Vagina (tissue), 2 donors: ENCODE measurements at regions not wholly inside any gene's neighbourhood (a gene's known extent, or its start where the extent isn't known, plus 50 kb on each side); places are given as distances from the start of the nearest gene placed in this dataset.

ENCODE experiments used
- DNase-seq, 2 donors: peaks; one replicate each; pipeline ENCODE4 v3.0.0-alpha.2; 2017; ENCODE audit errors: extremely low spot score in 2 of 2
- H3K27ac ChIP-seq: fragments of 200-600 bp; sonication (generic); one replicate; pipeline ENCODE4 v1.5.1; 2019
- H3K27me3 ChIP-seq: fragments of 200-600 bp; sonication (generic); one replicate; pipeline ENCODE4 v1.5.1; 2019
- H3K36me3 ChIP-seq, 2 donors: fragments of 200-600 bp; sonication (generic); one replicate each; pipeline ENCODE4 v1.5.1; 2017 to 2019
- H3K4me1 ChIP-seq: fragments of 200-600 bp; sonication (generic); one replicate; pipeline ENCODE4 v1.5.1; 2019
- H3K4me3 ChIP-seq, 2 donors: fragments of 200-600 bp; sonication (generic); 1 replicate in 1 of 2; 2 replicates in 1 of 2; pipeline ENCODE4 v1.5.1; 2016 to 2019
- H3K9me3 ChIP-seq: fragments of 200-600 bp; sonication (generic); one replicate; pipeline ENCODE4 v1.5.1; 2019
- POLR2A ChIP-seq, 2 donors: fragments of 450-650 bp; IDR thresholded peaks; one replicate each; pipeline ENCODE4 v1.6.1; 2017; ENCODE audit warnings: antibody characterized with exemption in 2 of 2, mild to moderate bottlenecking in 2 of 2, moderate library complexity in 2 of 2
- POLR2AphosphoS5 ChIP-seq, 2 donors: sonication (generic); formaldehyde crosslinking; IDR thresholded peaks; one replicate each; pipeline ENCODE4 v1.9.0; 2017; ENCODE audit warnings: antibody characterized with exemption in 2 of 2, mild to moderate bottlenecking in 2 of 2, low read depth in 1 of 2; ENCODE audit not compliant: insufficient read depth in 1 of 2
- intact Hi-C: fragments of 100-400 bp; cut with DNase I; formaldehyde crosslinking; loops from one replicate; pipeline ENCODE4 v1.15.1; 2023
- TF ChIP-seq, protein P1 (sequence below), 3 experiments: fragments of 450-650 bp in 2 of 3; fragments of 200-600 bp in 1 of 3; sonication (generic) in 1 of 3; IDR thresholded peaks; one replicate each; pipeline ENCODE4 v1.5.1; 2017 to 2019; ENCODE audit warnings: antibody characterized with exemption in 3 of 3, mild to moderate bottlenecking in 2 of 3, moderate library complexity in 2 of 3

DNA sequence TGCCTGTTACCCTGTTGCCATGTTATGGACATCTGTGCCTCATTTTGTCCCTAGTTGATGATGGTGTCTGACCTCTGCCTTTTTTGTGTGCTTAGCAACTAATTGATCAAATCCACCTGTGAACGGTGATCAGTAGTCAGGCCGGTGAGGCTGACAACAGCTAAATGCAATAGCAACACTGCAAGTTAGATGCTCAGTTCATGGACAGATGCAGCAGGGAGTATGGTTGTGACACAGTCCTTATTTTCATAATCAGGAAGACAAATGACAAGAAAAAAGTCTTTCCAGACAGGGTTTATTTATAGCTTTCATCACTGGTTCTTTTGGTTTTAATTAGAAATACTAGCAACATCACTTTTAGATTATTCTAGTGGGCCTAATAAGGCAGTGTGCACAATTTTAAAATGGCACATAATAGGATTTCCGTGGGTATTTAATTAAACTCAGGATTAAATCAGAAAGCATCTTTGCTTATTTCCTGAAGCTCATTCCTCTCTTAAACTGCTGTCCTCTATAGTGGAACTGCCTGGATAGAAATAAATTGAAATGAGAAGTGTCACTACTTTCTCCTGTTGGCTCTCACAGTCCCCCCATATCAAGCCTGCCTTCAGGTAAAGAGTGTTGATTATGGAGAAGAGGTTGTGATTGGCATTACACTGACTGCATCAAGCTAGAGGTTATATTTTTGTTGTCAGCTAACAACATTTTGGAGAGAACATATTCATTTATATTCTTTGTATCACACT, 281.1 kb upstream of the NAV3 start:
- Histone ChIP-seq H3K4me3 (no peak overlapping the region), H3K27me3 (no peaks in the 10 kb centered on the region), H3K9me3 (no peaks in the 10 kb centered on the region), H3K36me3 (no peaks in the 10 kb centered on the region), H3K27ac (no peak overlapping the region), H3K4me1 (no peaks in the 10 kb centered on the region)
- no peak for TF ChIP-seq POLR2AphosphoS5 (IDR thresholded peaks at IDR 0.05; ENCODE audit: insufficient read depth in 1 of 2, low read depth in 1 of 2)
- TF ChIP-seq, protein P1, sequence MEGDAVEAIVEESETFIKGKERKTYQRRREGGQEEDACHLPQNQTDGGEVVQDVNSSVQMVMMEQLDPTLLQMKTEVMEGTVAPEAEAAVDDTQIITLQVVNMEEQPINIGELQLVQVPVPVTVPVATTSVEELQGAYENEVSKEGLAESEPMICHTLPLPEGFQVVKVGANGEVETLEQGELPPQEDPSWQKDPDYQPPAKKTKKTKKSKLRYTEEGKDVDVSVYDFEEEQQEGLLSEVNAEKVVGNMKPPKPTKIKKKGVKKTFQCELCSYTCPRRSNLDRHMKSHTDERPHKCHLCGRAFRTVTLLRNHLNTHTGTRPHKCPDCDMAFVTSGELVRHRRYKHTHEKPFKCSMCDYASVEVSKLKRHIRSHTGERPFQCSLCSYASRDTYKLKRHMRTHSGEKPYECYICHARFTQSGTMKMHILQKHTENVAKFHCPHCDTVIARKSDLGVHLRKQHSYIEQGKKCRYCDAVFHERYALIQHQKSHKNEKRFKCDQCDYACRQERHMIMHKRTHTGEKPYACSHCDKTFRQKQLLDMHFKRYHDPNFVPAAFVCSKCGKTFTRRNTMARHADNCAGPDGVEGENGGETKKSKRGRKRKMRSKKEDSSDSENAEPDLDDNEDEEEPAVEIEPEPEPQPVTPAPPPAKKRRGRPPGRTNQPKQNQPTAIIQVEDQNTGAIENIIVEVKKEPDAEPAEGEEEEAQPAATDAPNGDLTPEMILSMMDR (IDR thresholded peaks at IDR 0.05) = no peak
- TF ChIP-seq POLR2A (IDR thresholded peaks at IDR 0.05) = no peak
- intact Hi-C loops = no loop called here
- DNase-seq = no peak

GRCh38 chr12:77548797-77549196, 281.9 kb upstream of the NAV3 start:
- TF ChIP-seq POLR2AphosphoS5 (IDR thresholded peaks at IDR 0.05; ENCODE audit: insufficient read depth in 1 of 2, low read depth in 1 of 2) (no peak), POLR2A (IDR thresholded peaks at IDR 0.05) (no peak)
- TF ChIP-seq, protein P1 (IDR thresholded peaks at IDR 0.05) = no peak
- Histone ChIP-seq H3K27me3 (no peaks in the 10 kb centered on the region), H3K36me3 (no peaks in the 10 kb centered on the region), H3K4me1 (no peaks in the 10 kb centered on the region), H3K9me3 (no peaks in the 10 kb centered on the region), H3K4me3 (no peak overlapping the region), H3K27ac (no peak overlapping the region)
- intact Hi-C loops = no loop called here
- DNase-seq = no peak

- intact Hi-C loops = no loop called here
- no peaks in the 10 kb centered on the region for H3K9me3 ChIP-seq
- TF ChIP-seq, protein P1 (IDR thresholded peaks at IDR 0.05) = no peak
- no peak for TF ChIP-seq POLR2AphosphoS5 (IDR thresholded peaks at IDR 0.05; ENCODE audit: insufficient read depth in 1 of 2, low read depth in 1 of 2)
- no peak for TF ChIP-seq POLR2A (IDR thresholded peaks at IDR 0.05)
- no peaks in the 10 kb centered on the region for H3K27me3 ChIP-seq
- no peak for DNase-seq
- H3K36me3 ChIP-seq = no peaks in the 10 kb centered on the region
- no peaks in the 10 kb centered on the region for H3K4me1 ChIP-seq
- no peak overlapping the region for H3K4me3 ChIP-seq
- H3K27ac ChIP-seq = no peak overlapping the region
Measured at GRCh38 chr12:77540097-77540496, 290.6 kb upstream of the NAV3 start.

GRCh38 chr12:77537663-77538062, 293.0 kb upstream of the NAV3 start:
- no peak overlapping the region for H3K4me3 ChIP-seq
- no peak for DNase-seq
- no peaks in the 10 kb centered on the region for H3K27me3 ChIP-seq
- intact Hi-C loops = no loop called here
- H3K36me3 ChIP-seq = no peaks in the 10 kb centered on the region
- H3K9me3 ChIP-seq = no peaks in the 10 kb centered on the region
- TF ChIP-seq, protein P1 (IDR thresholded peaks at IDR 0.05) = no peak
- no peak for TF ChIP-seq POLR2A (IDR thresholded peaks at IDR 0.05)
- no peak for TF ChIP-seq POLR2AphosphoS5 (IDR thresholded peaks at IDR 0.05; ENCODE audit: insufficient read depth in 1 of 2, low read depth in 1 of 2)
- no peak overlapping the region for H3K27ac ChIP-seq
- H3K4me1 ChIP-seq = no peaks in the 10 kb centered on the region

- no peak for DNase-seq
- H3K36me3 ChIP-seq = no peaks in the 10 kb centered on the region
- H3K27ac ChIP-seq = no peak overlapping the region
- intact Hi-C loops = no loop called here
- no peaks in the 10 kb centered on the region for H3K27me3 ChIP-seq
- no peak overlapping the region for H3K4me3 ChIP-seq
- no peaks in the 10 kb centered on the region for H3K9me3 ChIP-seq
- no peak for TF ChIP-seq POLR2A (IDR thresholded peaks at IDR 0.05)
- TF ChIP-seq, protein P1 (IDR thresholded peaks at IDR 0.05) = no peak
- no peak for TF ChIP-seq POLR2AphosphoS5 (IDR thresholded peaks at IDR 0.05; ENCODE audit: insufficient read depth in 1 of 2, low read depth in 1 of 2)
- H3K4me1 ChIP-seq = no peaks in the 10 kb centered on the region
Measured at GRCh38 chr12:77535734-77536133, 295.0 kb upstream of the NAV3 start.
